GM12878 (cell line): ENCODE measurements at regions not wholly inside any gene's neighbourhood (a gene's known extent, or its start where the extent isn't known, plus 50 kb on each side); places are given as distances from the start of the nearest gene placed in this dataset.

Experiments used
- BCLAF1 ChIP-seq: fragments of 450-650 bp; IDR thresholded peaks from 2 replicates; pipeline ENCODE4 v1.6.1; 2017; ENCODE audit warnings: antibody characterized with exemption, mild to moderate bottlenecking, moderate library complexity
- FOS ChIP-seq: IDR thresholded peaks from 3 replicates; pipeline ENCODE4 v1.6.1; 2011; ENCODE audit warnings: borderline replicate concordance; ENCODE audit not compliant: insufficient read length; ENCODE audit errors: extremely low read depth
- HCFC1 ChIP-seq: fragments of 150-350 bp; IDR thresholded peaks from 2 replicates; pipeline ENCODE4 v1.6.1; 2014; ENCODE audit warnings: low read length
- MTA2 ChIP-seq: fragments of 450-650 bp; IDR thresholded peaks from 2 replicates; pipeline ENCODE4 v1.6.1; 2016; ENCODE audit warnings: low read depth, mild to moderate bottlenecking, moderate library complexity
- PBX3 ChIP-seq: IDR thresholded peaks from 2 replicates; pipeline ENCODE4 v1.6.1; 2011; ENCODE audit warnings: mild to moderate bottlenecking, low read depth, low read length, moderate library complexity; ENCODE audit not compliant: insufficient replicate concordance
- POLR2A ChIP-seq: IDR thresholded peaks from 2 replicates; pipeline ENCODE4 v1.6.1; 2011; ENCODE audit warnings: low read depth, mild to moderate bottlenecking, low read length
- SPI1 ChIP-seq: IDR thresholded peaks from 2 replicates; pipeline ENCODE4 v1.6.1; 2011; ENCODE audit warnings: low read depth, mild to moderate bottlenecking, low read length, moderate library complexity, borderline replicate concordance; ENCODE audit not compliant: insufficient read depth
- SREBF2 ChIP-seq: IDR thresholded peaks from 2 replicates; pipeline ENCODE4 v1.6.1; 2012; ENCODE audit warnings: mild to moderate bottlenecking, low read length
- YY1 ChIP-seq: IDR thresholded peaks from 2 replicates; pipeline ENCODE4 v1.6.1; 2011; ENCODE audit warnings: low read depth, mild to moderate bottlenecking, low read length
- ZBED1 ChIP-seq: IDR thresholded peaks from 2 replicates; pipeline ENCODE4 v1.6.1; 2016; ENCODE audit warnings: borderline replicate concordance
- ZNF384 ChIP-seq: IDR thresholded peaks from 2 replicates; pipeline ENCODE4 v1.6.1; 2012; ENCODE audit warnings: low read depth, mild to moderate bottlenecking, low read length, improper control_type of control experiment, borderline replicate concordance
- TF ChIP-seq, protein P1 (sequence below), 3 experiments: IDR thresholded peaks in 2 of 3; conservative IDR thresholded peaks in 1 of 3; 2 replicates each; pipeline ENCODE4 v1.5.1; 2011; ENCODE audit warnings: low read depth in 3 of 3, low read length in 3 of 3, mild to moderate bottlenecking in 3 of 3, control low read depth in 2 of 3, moderate library complexity in 2 of 3, inconsistent platforms in 1 of 3, mixed read lengths in 1 of 3; ENCODE audit not compliant: control insufficient read depth in 2 of 3, insufficient read depth in 1 of 3; ENCODE audit errors: extremely low read depth in 1 of 3

- TF ChIP-seq SREBF2, result no peak
- TF ChIP-seq YY1, result no peak
- TF ChIP-seq PBX3, result no peak
- no peak for TF ChIP-seq MTA2
- TF ChIP-seq, protein P1, sequence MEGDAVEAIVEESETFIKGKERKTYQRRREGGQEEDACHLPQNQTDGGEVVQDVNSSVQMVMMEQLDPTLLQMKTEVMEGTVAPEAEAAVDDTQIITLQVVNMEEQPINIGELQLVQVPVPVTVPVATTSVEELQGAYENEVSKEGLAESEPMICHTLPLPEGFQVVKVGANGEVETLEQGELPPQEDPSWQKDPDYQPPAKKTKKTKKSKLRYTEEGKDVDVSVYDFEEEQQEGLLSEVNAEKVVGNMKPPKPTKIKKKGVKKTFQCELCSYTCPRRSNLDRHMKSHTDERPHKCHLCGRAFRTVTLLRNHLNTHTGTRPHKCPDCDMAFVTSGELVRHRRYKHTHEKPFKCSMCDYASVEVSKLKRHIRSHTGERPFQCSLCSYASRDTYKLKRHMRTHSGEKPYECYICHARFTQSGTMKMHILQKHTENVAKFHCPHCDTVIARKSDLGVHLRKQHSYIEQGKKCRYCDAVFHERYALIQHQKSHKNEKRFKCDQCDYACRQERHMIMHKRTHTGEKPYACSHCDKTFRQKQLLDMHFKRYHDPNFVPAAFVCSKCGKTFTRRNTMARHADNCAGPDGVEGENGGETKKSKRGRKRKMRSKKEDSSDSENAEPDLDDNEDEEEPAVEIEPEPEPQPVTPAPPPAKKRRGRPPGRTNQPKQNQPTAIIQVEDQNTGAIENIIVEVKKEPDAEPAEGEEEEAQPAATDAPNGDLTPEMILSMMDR (IDR thresholded peaks at IDR 0.05 in 2 of 3, conservative IDR thresholded peaks at IDR 0.05 in 1 of 3; ENCODE audit: control insufficient read depth in 2 of 3, extremely low read depth in 1 of 3, insufficient read depth in 1 of 3, low read depth in 3 of 3, low read length in 3 of 3), result no peak
- TF ChIP-seq FOS, result no peak
- no peak for TF ChIP-seq ZBED1
- TF ChIP-seq BCLAF1, result no peak
- no peak for TF ChIP-seq HCFC1
- TF ChIP-seq POLR2A, result no peak
- no peak for TF ChIP-seq SPI1
- no peak for TF ChIP-seq ZNF384
These were observed 221.9 kb downstream of the SLC38A4 start for GRCh38 chr12:46603776-46604456.
